GM21723 (cell line): ENCODE measurements at regions not wholly inside any gene's neighbourhood (a gene's known extent, or its start where the extent isn't known, plus 50 kb on each side); places are given as distances from the start of the nearest gene placed in this dataset.

ENCODE experiments used
- ATAC-seq: cut with Tn5 transposase; IDR thresholded peaks from one replicate; pipeline ENCODE4 v1.9.1; 2021; ENCODE audit warnings: mild to moderate bottlenecking, moderate library complexity; ENCODE audit not compliant: unreplicated experiment

GRCh38 chr2:18096836-18097405 lies 218.5 kb downstream of the KCNS3 start:
- no peak for ATAC-seq

- ATAC-seq, result no peak
Measured at GRCh38 chr2:18094277-18094676, 215.8 kb downstream of the KCNS3 start.

GRCh38 chr2:18093196-18093595 lies 214.7 kb downstream of the KCNS3 start:
- no peak for ATAC-seq

- no peak for ATAC-seq
Measured at GRCh38 chr2:18092760-18093159, 214.3 kb downstream of the KCNS3 start.

GRCh38 chr2:18085593-18085992 lies 207.1 kb downstream of the KCNS3 start:
- ATAC-seq, result no peak

- no peak for ATAC-seq
Measured at GRCh38 chr2:18084376-18084775, 205.9 kb downstream of the KCNS3 start.

- ATAC-seq, result no peak
Measured at GRCh38 chr2:18083806-18084205, 205.3 kb downstream of the KCNS3 start.

GRCh38 chr2:18078216-18078615 lies 199.7 kb downstream of the KCNS3 start:
- ATAC-seq, result no peak

GRCh38 chr2:18077704-18078103 lies 199.2 kb downstream of the KCNS3 start:
- ATAC-seq, result no peak

- ATAC-seq, result no peak
Measured at GRCh38 chr2:18077231-18077630, 198.8 kb downstream of the KCNS3 start.

GRCh38 chr2:18074476-18074875 lies 196.0 kb downstream of the KCNS3 start:
- ATAC-seq, result no peak

GRCh38 chr2:18073601-18074000 lies 195.1 kb downstream of the KCNS3 start:
- ATAC-seq, result no peak

- no peak for ATAC-seq
Measured at GRCh38 chr2:18067588-18068384, 189.3 kb downstream of the KCNS3 start.

GRCh38 chr2:18066894-18067293 lies 188.4 kb downstream of the KCNS3 start:
- ATAC-seq, result no peak

- ATAC-seq, result no peak
Measured at GRCh38 chr2:18066066-18066465, 187.6 kb downstream of the KCNS3 start.

GRCh38 chr2:18065249-18065648 lies 186.8 kb downstream of the KCNS3 start:
- ATAC-seq, result no peak

- no peak for ATAC-seq
Measured at GRCh38 chr2:18063826-18064470, 185.5 kb downstream of the KCNS3 start.

- no peak for ATAC-seq
Measured at GRCh38 chr2:18062892-18063291, 184.4 kb downstream of the KCNS3 start.

GRCh38 chr2:18061717-18062116 lies 183.2 kb downstream of the KCNS3 start:
- no peak for ATAC-seq

GRCh38 chr2:18057657-18058056 lies 179.2 kb downstream of the KCNS3 start:
- no peak for ATAC-seq

GRCh38 chr2:18055290-18055689 lies 176.8 kb downstream of the KCNS3 start:
- ATAC-seq, result no peak

- ATAC-seq, result no peak
Measured at GRCh38 chr2:18050001-18050400, 171.5 kb downstream of the KCNS3 start.
